ENCODE measurements at regions not wholly inside any gene's neighbourhood (a gene's known extent, or its start where the extent isn't known, plus 50 kb on each side); places are given as distances from the start of the nearest gene placed in this dataset.

DNA sequence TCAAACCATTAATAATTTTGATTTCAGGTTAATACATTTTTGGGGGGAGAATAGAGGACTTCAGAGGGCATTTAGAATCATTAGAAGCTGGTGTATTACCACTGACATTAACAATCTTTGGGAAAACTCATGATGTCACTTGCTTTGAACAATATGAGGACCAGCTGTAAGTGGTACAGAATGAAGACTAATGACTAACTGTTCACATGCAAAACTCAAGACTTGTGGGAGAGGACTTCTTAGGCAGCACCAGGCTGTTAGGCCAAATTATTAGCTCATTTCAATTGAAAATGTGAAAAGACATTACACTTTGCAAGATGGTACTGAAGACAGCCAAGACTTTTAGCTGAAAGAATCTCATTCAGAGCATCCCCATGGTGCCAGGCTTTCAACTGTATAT, 426.2 kb upstream of the ADAMTS9 start:
- H3K36me3 Mint-ChIP-seq (ENCODE audit: low read depth, unreplicated experiment): no peaks in the 10 kb centered on the region
- TF ChIP-seq, protein P1, sequence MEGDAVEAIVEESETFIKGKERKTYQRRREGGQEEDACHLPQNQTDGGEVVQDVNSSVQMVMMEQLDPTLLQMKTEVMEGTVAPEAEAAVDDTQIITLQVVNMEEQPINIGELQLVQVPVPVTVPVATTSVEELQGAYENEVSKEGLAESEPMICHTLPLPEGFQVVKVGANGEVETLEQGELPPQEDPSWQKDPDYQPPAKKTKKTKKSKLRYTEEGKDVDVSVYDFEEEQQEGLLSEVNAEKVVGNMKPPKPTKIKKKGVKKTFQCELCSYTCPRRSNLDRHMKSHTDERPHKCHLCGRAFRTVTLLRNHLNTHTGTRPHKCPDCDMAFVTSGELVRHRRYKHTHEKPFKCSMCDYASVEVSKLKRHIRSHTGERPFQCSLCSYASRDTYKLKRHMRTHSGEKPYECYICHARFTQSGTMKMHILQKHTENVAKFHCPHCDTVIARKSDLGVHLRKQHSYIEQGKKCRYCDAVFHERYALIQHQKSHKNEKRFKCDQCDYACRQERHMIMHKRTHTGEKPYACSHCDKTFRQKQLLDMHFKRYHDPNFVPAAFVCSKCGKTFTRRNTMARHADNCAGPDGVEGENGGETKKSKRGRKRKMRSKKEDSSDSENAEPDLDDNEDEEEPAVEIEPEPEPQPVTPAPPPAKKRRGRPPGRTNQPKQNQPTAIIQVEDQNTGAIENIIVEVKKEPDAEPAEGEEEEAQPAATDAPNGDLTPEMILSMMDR (IDR thresholded peaks at IDR 0.05; ENCODE audit: unreplicated experiment): no peak
- H3K27ac Mint-ChIP-seq (ENCODE audit: unreplicated experiment): no peak overlapping the region
- no peak for DNase-seq (ENCODE audit: low spot score)
- peaks cover 2% of the 10 kb centered on the region for H3K27me3 Mint-ChIP-seq (ENCODE audit: unreplicated experiment)
- no peaks in the 10 kb centered on the region for H3K4me1 Mint-ChIP-seq (ENCODE audit: unreplicated experiment)
- no peak overlapping the region for H3K4me3 Mint-ChIP-seq (ENCODE audit: unreplicated experiment)
- peaks cover 2% of the 10 kb centered on the region for H3K9me3 Mint-ChIP-seq (ENCODE audit: unreplicated experiment)

DNA sequence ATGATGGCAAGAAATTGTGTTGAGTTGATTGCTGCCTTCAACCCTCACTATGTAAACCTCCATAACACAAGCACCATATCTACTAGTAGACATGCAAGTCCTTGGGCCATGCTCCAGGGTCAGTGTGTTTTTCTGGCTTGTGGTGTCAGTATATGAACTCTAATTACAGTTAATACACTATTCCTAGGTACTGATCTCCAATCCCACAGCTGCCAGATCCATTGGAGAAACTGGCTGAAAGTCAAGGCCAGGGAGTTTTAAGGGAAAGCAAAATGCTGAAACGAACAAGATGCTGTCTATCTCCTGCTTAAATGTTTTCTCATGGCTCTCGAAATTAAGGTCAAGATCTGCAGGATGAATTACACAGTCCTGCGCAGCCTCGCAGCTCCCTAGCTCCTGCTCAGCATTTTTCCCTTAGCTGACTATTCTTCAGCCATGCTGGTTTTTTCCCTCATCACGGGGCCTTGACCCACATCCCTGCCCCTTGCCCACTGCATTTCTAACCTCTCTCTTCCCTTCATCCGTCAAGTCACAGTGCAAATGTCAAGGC, 425.0 kb upstream of the ADAMTS9 start:
- no peaks in the 10 kb centered on the region for H3K9me3 Mint-ChIP-seq (ENCODE audit: unreplicated experiment)
- H3K4me1 Mint-ChIP-seq (ENCODE audit: unreplicated experiment): no peaks in the 10 kb centered on the region
- H3K27me3 Mint-ChIP-seq (ENCODE audit: unreplicated experiment): peaks cover 2% of the 10 kb centered on the region
- no peaks in the 10 kb centered on the region for H3K36me3 Mint-ChIP-seq (ENCODE audit: low read depth, unreplicated experiment)
- TF ChIP-seq, protein P1 (IDR thresholded peaks at IDR 0.05; ENCODE audit: unreplicated experiment): no peak
- H3K27ac Mint-ChIP-seq (ENCODE audit: unreplicated experiment): no peak overlapping the region
- no peak for DNase-seq (ENCODE audit: low spot score)
- no peak overlapping the region for H3K4me3 Mint-ChIP-seq (ENCODE audit: unreplicated experiment)

DNA sequence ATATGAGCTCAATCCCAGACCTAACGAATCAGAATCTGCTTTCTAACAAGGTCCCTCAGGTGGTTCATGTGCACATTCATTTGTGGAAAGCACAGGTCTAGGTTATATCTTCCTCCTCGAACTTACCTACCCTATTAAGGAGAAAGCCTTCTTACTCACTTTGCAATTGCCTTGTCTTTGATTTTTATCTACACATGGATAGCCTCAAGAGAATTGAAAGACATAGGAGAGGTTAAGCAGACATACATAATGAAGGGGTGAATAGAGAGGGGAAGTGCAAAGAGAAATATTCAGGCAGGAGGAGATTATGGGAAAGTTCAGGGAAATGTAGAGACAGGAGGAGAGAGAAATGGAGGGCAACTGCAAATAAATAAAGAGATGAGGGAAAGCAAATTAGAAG, 422.9 kb upstream of the ADAMTS9 start:
- Mint-ChIP-seq H3K27me3 (ENCODE audit: unreplicated experiment) (peaks cover under 1% of the 10 kb centered on the region), H3K9me3 (ENCODE audit: unreplicated experiment) (no peaks in the 10 kb centered on the region), H3K4me1 (ENCODE audit: unreplicated experiment) (no peaks in the 10 kb centered on the region), H3K36me3 (ENCODE audit: low read depth, unreplicated experiment) (no peaks in the 10 kb centered on the region), H3K4me3 (ENCODE audit: unreplicated experiment) (no peak overlapping the region), H3K27ac (ENCODE audit: unreplicated experiment) (no peak overlapping the region)
- no peak for DNase-seq (ENCODE audit: low spot score)
- TF ChIP-seq, protein P1 (IDR thresholded peaks at IDR 0.05; ENCODE audit: unreplicated experiment): no peak

DNA sequence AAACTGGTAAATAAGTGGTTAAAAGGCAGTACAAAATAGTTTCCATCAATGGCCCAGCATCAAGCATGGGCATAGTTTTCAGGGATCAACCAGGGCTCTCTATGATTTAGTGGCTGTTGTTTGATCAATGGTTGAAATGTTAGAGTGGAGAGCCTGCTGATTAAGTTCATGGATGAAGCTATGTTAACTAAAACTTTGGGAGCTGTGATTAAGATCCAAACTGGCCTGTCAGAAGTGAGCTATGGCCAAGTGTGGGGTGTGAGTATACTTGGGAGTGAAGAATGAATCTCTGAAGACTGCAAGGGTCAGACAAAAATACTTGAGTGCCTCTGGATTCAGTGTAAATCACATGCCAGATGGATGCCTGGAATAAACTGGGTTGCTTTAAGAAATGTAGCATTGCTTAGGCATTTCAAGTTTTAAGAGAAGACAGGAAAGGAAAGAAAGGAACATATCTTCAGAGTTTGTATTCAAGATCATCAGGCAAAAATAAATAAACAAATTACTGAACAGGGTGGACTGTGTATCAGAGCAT, 422.2 kb upstream of the ADAMTS9 start:
- DNase-seq (ENCODE audit: low spot score): no peak
- H3K36me3 Mint-ChIP-seq (ENCODE audit: low read depth, unreplicated experiment): no peaks in the 10 kb centered on the region
- H3K9me3 Mint-ChIP-seq (ENCODE audit: unreplicated experiment): no peaks in the 10 kb centered on the region

DNA sequence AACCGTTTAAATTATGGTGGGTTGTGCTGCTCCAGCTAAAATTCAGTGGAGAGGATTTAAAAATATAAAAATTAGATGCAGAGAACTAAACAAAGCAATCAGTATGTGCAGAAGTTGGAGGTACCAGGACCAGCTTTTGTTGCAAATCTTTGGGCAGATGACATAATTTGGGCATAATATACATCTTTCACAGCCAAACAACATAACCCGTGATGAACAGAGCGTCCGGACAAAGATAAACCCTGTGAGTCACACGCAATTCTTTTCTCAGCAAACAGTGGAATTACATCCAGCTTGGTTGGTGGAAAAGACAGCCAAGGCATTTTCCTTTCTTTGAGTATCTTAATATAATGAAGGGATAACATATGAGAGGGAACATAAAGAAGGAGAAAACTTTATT, 419.4 kb upstream of the ADAMTS9 start:
- DNase-seq (ENCODE audit: low spot score): no peak
- no peaks in the 10 kb centered on the region for H3K27me3 Mint-ChIP-seq (ENCODE audit: unreplicated experiment)
- no peaks in the 10 kb centered on the region for H3K9me3 Mint-ChIP-seq (ENCODE audit: unreplicated experiment)
- H3K27ac Mint-ChIP-seq (ENCODE audit: unreplicated experiment): no peak overlapping the region
- TF ChIP-seq, protein P1 (IDR thresholded peaks at IDR 0.05; ENCODE audit: unreplicated experiment): no peak
- no peaks in the 10 kb centered on the region for H3K36me3 Mint-ChIP-seq (ENCODE audit: low read depth, unreplicated experiment)
- no peak overlapping the region for H3K4me3 Mint-ChIP-seq (ENCODE audit: unreplicated experiment)
- no peaks in the 10 kb centered on the region for H3K4me1 Mint-ChIP-seq (ENCODE audit: unreplicated experiment)

More for the DNA sequence above, 422.2 kb upstream of the ADAMTS9 start:
- H3K4me1 Mint-ChIP-seq (ENCODE audit: unreplicated experiment): no peaks in the 10 kb centered on the region
- H3K27me3 Mint-ChIP-seq (ENCODE audit: unreplicated experiment): no peaks in the 10 kb centered on the region
- TF ChIP-seq, protein P1 (IDR thresholded peaks at IDR 0.05; ENCODE audit: unreplicated experiment): no peak
- H3K4me3 Mint-ChIP-seq (ENCODE audit: unreplicated experiment): no peak overlapping the region
- H3K27ac Mint-ChIP-seq (ENCODE audit: unreplicated experiment): no peak overlapping the region

Measured in endothelial cell (in vitro differentiated cells).